NCI-H2227 (cell line): ENCODE measurements at regions not wholly inside any gene's neighbourhood (a gene's known extent, or its start where the extent isn't known, plus 50 kb on each side); places are given as distances from the start of the nearest gene placed in this dataset.

Source experiments
- DNase-seq: peaks from one replicate; lab custom pipeline; 2025; ENCODE audit not compliant: unreplicated experiment; lab: John Stamatoyannopoulos, UW

DNA sequence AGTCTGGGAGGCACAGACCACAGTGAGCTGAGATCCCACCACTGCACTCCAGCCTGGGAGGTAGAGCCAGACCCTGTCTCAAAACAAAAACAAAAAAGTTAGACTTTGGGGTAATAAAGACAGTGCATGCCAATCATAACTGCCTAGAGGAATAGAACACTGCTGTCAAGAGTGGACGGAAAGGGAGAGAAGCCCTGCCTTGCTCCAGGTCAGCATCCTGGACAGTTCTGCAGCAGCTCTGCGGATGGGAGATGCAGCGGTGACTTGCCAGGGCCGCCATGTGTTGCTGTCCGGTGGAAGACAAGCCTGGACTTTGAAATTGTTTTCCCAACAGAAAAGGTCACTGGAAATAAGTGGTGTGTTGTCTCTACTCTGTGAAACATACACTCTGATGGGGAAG lies 618.2 kb downstream of the TBC1D22A start:
- no peak for DNase-seq

DNA sequence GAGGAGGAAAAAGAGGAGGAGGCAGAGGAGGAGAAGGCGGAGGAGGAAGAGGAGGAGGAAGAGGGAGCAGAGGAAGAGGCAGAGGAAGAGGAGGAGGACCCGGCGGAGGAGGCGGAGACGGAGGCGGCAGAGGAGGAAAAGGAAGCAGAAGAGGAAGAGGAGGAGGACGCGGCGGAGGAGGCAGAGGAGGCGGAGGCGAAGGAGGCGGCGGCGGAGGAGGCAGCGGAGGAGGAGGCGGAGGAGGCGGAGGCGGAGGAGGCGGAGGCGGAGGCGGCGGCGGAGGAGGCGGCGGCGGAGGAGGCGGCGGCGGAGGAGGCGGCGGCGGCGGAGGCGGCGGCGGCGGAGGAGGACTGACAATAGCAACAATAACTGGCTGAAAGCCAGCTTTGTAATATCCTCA lies 616.6 kb downstream of the TBC1D22A start:
- DNase-seq, result no peak

DNA sequence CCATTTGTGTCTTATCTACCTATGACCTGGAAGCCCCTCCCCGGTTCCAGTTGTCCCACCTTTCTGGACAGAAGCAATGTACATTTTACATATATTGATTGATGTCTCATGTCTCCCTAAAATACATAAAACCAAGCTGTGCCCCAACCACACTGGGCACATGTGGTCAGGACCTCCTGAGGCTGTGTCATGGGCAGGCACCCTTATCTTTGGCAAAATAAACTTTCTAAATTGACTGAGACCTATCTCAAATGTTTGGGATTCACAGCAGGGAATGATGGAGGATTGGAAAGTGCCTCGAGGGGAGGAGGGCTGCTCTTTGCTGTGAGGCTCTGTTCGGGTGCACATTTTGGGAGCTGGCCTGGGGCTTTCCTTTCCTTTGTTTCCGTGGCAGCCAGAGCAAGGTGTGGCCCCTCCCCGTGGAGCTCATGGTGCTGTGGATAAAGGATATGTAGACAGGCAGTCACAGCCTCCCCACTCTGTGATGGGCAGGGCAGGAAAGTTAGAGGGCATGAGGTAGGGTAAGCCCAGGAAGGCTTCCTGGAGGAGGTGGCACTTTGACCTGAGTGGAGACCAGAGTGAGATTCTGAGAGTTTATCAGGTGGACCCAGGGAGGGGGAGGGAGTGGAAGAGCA lies 615.6 kb downstream of the TBC1D22A start:
- DNase-seq, result no peak

DNA sequence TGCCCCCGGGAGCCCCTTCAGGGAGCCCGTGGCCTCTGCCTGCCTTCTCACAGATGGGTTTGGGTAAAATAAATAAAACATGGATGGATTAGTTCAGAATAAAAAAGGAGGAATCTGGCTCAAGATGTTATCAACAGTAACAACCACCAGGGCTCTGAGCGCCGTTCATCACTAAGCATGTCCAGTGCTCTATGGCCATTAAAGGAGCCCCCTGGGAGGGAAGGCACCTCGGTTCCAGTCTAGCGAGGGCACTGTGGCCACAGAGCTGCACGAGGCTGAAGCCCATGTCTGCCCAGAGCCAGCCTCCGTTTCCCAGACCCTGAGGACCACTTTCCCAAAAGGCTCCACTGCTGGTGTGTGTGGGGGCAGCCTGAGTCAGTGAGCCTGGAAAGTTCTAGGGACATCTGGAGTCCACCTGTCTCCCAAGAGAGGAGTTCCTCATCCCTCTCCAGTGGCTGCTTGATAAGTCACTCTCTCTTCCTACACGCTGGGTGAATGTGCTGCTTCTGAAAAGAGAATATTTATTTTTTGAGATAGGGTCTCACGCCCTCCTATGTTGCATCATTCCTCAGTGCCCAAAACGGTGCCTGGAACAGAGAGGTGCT lies 614.6 kb downstream of the TBC1D22A start:
- DNase-seq, result no peak

DNA sequence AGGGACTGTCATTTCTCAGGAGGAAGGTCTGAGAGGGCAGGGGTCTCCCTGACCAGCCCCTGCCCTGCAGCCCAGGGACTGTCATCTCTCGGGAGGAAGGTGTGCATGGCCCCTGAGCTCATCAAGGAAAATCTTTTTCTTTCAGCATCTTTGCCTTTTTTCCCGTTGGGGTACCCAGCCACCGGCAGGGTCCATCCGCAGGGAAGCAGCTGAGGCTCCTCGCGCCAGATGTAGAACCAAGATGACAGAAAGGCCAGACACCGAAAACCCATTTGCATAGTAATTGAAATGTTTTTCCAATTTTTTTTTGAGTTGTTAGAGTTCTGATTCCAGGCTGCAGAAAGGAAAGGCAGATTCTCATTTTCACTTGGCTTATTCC lies 613.9 kb downstream of the TBC1D22A start:
- no peak for DNase-seq

DNA sequence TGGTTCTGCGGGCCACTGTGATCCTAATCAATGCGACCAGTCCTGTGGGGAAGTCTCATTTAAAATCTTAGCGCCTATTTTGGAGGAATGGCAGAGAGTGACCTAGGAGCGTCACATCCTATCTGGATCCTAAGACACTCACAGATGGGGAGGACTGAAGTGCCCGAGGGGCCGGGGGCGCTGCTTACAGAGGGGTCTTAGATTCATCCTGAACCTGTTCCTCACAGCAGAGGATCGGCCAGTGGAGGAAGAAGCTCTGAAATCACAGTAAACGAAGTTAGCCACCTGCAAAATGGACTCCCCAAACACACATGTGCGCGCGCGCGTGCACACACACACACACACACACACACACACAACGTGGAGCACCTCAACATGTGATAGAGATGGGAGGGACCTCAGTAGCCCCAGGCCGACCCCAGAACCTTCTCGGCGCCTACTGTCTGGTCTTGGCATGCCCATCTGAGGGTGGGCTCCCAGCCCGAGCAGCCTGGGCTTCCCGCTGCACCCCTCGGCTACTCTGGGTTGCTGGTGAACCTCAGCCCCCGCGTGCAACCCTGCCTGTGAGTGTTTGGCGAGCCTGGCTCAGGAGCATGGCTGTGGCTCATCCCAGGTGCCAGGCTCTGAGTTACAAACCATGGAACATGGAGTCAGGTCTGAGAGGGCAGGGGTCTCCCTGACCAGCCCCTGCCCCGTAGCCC lies 613.3 kb downstream of the TBC1D22A start:
- no peak for DNase-seq

DNA sequence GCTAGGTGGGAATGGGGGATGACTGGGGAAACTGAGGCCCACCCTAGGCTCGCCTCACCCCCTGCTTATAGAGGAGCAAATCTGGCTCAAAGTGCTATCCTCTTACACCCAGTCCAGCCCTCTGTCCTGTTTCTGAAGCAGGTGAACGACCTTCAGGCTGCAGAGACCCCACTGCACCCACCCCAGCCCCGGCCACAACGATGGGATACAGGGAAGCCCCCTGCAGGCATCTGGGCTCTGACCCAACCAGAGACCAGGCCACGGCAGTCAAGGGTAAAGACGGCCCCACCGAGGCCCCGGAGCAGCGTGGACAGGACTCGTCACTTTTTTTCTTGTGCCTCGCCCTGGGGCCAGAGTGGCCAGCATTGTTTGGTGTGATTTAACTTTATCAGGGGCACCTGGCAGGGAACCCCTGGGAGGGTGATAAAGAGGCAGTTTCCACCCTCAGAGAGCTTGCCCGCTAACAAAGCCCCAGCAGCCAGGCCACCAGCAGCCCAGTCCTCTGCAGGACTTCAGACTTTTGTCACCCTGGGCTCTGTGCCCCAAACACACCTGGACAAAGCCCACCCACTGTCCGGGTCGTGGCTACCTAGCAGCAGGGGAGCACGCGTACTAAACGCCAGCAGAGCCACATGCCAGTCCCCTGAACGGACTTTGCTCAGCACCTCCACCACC lies 612.6 kb downstream of the TBC1D22A start:
- DNase-seq, result no peak

DNA sequence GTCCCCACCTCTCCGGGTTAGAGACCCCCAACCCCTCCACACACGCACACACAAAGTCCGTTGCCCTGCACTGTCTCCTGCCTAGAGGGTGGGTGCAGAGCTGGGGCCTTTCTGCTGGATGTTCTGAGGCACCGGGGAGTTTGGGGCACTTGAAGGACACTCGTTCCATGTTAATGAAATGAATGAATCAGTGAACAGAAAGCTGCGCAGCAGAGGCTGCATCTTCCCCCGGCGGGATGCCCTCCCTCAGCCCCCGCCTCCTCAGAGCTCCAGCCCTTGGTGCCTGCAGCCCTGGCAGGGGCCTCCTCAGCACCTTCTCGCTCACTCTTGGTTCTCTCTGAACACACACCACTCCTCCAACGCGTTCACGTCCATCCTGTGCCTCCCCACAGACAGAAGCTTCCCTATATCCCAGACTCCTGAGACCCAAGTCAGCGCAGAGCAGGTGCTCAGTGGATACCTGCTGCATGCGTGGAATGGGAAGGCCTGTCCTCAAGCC lies 611.9 kb downstream of the TBC1D22A start:
- DNase-seq, result no peak

- no peak for DNase-seq
Measured at GRCh38 chr22:47373648-47374272, 611.3 kb downstream of the TBC1D22A start.

GRCh38 chr22:47372596-47373385 lies 610.3 kb downstream of the TBC1D22A start:
- no peak for DNase-seq

- DNase-seq, result no peak
Measured at GRCh38 chr22:47372111-47372581, 609.7 kb downstream of the TBC1D22A start.

GRCh38 chr22:47371263-47372090 lies 609.0 kb downstream of the TBC1D22A start:
- DNase-seq, result no peak

GRCh38 chr22:47370448-47371262 lies 608.2 kb downstream of the TBC1D22A start:
- DNase-seq, result no peak

GRCh38 chr22:47369431-47370015 lies 607.1 kb downstream of the TBC1D22A start:
- DNase-seq, result no peak

DNA sequence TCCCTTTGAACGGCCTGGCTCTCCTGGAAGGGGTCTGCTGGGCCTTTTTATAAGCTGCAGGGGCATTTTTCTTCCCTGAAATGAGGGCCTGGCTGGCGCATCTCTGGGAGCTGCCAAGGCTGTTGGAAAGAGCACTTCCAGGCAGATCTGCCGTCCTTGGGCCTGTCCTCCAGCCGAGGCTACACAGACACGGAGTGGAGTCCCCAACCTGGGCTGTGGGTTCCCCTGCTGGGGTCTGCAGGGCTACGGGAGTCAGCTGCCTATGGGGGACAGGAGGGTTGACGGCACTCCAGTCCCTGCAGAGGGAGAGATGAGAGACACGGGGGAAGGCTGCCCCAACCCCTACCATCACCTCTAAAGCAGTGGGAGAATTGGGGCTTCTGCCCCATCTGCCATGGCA lies 606.6 kb downstream of the TBC1D22A start:
- no peak for DNase-seq

GRCh38 chr22:47367993-47368945 lies 605.8 kb downstream of the TBC1D22A start:
- DNase-seq, result no peak

- no peak for DNase-seq
Measured at GRCh38 chr22:47367107-47367690, 604.7 kb downstream of the TBC1D22A start.
